ENCODE measurements at regions not wholly inside any gene's neighbourhood (a gene's known extent, or its start where the extent isn't known, plus 50 kb on each side); places are given as distances from the start of the nearest gene placed in this dataset.

DNA sequence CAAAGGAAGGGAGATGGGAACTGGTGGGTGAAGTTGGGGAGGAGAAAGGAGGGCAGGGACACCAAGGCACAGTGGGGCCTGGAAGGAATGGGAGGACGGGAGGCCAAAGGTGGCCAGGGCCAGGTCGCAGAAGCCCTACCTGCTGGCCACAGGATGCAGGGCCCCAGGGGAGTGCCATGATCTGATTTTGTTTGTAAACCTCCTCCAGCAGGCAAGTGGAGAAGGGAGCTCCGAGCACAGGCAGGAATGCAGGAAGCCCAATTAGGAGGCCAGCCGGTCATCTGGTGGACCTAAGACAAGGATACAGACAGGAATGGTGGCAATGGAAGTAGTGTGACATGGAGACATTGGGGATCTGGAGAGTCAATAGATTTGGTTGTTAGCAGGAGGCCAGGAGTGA, 107.0 kb upstream of the ZMIZ1 start:
- DNase-seq, result no peak

DNA sequence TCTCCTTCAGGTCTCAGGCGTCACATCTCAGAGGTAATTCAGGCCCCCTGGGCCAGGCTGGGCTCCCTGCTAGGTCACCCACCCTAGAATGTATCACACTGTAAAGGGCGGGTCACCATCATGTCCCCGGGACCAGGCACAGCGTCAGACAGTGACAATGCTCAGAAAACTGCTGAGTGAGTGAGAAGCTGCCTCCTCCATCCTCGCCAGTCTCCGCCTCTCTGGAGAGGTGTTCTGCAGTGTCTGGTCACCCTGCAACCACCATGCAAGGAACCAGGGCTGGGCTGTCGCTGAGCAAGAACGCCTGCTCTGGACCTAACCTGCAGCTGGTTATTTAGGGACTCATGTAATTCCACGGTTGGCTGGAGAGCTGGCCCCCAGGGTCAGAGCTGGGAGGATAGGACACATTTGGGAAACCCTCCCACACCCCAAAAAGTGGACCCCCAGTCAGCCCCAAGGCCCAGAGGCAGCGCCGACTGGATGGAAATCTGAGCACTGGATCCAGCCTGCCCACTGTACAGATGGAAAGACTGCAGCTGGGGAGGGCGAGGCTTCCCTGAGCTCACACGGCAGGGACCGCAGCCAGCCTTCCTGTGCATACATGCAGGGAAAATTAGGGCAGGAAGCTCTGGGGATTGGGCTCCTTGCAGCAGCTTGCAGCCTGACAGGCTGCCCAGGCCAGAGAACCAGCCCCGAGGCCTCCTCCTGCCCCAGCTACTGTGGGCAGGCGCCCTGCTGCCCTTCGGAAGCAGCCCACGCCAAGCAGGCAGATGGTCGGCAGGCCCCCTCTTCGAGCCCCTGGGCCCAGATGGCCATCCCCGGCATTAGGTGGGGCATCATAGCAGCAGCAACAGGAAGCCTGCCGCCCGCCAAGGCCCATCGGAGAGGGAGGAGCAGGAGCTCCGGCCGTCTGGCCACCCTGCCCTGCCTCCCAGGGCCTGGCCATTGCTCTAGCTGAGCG, 105.4 kb upstream of the ZMIZ1 start:
- no peak for DNase-seq

DNA sequence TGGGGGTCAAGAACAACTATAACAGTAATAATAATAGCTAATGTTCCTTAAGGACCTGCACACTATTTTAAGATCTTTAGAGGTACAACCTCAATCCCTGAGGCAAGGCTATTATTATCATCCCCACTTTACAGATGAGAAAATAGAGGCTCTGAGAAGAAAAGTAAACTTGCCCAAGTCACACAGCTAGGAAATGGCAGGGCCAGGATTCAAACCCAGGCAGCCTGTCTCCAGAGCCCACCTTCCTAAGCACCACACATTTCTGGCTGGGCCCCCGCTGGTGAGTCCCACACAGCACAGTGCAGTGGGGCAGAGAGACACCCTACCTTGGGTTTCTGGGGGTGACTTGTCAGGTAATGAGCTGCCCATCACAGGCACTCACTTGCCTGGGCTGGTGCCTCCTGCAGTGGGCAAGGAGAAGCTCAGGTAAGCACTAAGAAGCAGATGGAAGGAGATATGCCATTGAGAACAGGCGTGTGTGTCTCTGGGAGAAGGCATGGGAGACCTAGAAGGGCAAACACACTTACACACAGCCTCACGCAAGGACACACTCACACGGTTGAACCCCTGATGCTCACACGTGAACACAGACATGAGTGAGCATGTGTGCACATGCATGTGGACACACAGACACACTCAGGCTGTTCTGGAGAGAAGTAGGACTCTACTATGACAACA, 104.4 kb upstream of the ZMIZ1 start:
- DNase-seq, result no peak

DNA sequence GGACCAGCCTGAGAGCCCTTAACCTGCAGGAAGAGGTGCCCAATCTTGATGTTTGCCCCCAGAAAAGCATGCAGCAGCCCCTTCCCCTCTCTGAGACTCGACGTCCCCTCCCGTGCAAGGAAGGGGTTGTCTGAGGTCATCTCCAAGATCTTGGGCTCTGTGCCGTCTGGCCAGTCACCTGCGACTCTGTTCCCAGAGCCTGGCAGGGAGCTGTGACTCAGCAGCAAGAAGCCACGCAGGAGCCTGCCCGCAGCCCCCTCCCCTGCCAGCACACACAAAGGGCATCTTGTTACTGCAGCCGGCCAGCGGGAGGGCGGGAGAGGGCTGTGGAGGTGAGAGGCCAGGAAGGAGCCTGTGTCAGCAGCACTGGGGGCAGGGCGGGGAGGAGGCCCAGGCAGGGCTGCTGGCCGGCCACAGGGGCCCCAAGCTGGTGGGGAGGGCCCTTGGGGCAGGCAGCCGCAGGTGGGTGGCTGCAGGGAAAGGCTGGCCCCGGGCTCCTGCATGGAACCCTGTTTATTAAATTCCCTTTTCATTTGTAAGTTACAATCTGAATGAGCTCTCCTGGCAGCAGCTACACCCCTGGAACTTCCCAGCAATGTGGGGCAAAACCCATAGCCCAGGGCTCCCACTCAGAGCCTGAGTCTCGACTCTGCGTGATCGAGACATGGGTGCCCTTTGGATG, 103.7 kb upstream of the ZMIZ1 start:
- DNase-seq, result no peak

DNA sequence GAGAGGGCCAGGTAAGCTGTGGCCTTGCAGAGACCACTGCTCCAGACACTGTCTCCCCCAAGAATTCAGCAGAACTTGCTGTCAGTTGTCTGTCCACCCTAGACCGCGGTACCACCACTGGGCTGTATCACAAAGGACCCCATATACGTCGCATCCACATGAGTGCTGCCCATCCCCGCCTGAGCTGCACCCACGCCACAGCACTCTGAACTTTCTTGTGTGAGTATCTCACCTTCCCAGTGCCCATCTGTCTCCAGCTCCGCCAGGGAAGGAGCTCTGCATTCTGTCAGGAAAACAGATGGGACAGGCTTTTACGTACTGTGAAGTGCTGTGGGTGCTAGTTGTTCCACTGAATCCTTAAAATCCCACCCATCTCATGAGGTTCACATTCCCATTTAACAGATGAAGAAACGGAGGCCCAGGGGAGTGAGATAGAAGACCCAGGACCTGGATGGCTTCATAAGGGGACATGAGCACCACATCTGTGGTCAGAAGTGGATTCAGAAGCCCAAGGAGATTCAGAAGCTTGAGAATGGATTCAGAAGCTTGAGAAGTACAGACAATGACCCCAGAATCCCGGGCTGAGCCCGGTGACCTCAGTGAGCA, 102.5 kb upstream of the ZMIZ1 start:
- DNase-seq, result peak; percentile 15

DNA sequence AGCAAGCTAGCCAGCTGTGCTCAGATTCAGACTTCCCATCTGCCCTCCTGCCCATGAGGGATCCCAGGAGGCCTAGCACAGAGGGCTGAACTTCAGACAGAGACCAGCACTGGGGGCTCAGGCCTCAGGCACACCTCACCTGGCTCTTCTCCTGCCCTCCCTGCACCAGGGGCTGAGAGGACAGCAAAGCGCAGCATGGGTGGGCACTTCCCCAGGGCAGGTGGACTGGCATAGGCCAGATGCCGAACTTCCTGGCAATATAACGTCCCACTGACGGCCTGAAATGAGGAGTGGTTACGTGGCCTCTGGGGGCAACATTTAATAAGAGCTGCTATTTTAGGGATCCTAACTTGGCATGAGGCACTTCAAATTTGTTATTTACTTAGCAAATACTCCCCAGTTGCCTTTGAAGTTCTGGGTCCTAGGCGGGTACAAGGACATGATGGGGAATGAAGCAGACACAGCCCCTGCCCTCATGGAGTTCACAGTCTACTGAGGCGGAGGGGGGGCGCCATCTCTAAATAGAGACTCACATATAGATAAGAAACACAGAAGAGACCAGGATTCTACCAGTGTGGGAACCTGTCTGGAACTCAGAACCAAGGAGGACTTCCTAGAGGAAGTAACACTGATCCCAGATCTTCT, 101.8 kb upstream of the ZMIZ1 start:
- DNase-seq, result no peak

DNA sequence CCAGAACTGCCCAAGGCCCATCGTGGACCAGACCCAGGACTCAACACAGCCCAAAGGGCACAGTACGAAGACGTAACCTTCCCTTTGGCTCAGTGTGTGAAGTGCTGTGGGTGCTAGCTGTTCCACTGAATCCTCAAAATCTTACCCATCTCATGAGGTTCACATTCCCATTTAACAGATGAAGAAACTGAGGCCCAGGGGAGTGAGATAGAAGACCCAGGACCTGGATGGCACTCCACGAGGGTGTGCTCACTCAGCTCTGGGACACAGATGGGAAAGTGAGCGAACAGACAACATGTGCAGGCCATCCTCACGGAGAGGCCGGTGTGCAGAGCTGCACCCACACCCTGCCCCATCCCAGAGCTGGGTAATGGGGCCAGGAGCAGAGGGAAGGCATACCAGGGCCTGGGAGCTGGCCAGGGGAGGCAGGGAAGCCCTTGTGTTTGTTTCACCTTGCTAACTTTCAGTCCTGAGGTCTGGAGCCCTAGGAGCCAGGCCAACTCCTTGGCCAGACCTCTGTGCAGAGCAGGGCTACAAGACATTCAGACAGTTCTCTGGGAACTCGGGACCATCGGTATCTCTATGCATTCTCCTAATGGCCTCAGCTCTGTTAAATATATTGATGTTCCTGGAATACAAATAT, 100.3 kb upstream of the ZMIZ1 start:
- DNase-seq, result no peak

DNA sequence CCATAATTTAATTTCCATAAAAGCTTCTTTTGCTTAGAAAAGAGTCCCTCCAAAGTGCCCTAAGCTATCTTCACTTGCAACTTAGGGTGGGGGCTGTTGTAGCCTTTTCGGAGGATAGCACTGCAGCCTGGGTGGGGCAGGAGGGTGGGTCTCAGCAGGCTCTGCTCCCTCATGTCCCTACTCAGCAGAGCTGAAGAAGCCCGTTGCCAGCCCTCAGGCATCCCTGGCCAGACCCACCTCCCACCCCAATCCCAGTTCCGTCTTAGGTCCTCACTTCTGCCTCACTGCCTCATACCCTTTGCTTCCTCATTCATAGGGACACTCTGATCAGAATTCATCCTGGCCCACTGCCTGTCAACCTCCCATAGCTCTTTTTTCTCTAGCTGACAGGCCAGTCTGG, 99.8 kb upstream of the ZMIZ1 start:
- no peak for DNase-seq

DNA sequence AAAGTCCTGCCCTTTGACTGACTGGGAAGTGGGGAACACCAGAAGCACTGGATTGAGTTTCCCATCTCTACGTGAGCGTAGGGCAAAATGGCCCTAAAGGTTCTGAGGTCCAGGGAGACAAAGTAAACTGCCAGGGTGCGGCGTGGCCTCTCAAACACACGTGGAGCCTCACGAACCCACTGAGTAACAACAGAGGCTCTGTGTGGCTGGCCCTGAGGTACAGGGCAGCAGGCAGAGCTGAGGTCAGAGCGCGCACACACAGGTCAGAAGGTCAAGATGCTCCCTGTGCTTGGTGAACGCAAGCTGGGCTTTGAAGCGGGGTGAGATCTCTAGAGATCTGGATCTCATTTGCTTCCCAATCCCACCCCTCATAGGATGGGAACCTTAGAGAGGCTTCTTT, 99.0 kb upstream of the ZMIZ1 start:
- no peak for DNase-seq

DNA sequence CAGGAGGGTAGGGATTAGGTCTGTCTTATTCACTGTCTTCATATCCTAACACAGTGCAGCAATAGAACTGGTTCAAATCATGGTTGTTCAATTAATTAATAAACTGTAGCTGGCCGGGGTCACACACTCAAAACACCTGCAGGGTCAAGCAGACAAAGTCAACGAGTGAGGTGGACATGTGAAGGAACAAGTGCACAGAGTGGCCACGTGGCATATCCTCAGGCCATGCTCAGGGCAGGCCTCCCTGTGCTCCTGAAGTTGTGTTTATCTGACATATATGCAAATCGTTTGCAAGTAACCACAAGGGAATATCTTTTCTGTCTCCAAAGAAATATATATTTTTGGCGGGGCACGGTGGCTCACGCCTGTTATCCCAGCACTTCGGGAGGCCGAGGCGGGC, 98.5 kb upstream of the ZMIZ1 start:
- no peak for DNase-seq

DNA sequence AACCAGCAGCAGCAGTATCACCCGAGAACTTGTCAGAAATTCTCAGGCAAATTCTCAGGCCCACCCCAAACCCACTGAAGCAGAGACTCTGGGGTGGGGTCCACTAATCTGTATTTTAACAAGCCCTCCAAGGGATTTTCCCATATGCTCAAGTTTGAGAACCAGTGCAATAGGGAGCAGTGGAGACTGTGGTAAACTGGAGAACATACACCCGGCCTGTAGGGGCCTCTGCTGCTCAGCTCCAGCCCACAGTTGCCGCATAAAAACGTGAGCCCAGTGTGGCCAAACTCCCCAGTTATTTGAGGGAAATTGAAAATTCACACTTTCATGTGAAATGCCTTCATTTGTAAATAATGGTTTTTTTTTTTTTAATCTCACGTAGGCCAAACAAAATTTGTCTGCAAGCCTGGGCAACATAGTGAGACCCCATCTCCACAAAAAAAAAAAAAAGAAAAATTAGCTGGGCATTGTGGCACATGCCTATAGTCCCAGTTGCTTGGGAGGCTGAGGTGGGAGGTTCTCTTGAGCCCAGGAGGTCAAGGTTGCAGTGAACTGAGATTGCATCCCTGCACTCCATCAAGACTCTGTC, 97.6 kb upstream of the ZMIZ1 start:
- no peak for DNase-seq

DNA sequence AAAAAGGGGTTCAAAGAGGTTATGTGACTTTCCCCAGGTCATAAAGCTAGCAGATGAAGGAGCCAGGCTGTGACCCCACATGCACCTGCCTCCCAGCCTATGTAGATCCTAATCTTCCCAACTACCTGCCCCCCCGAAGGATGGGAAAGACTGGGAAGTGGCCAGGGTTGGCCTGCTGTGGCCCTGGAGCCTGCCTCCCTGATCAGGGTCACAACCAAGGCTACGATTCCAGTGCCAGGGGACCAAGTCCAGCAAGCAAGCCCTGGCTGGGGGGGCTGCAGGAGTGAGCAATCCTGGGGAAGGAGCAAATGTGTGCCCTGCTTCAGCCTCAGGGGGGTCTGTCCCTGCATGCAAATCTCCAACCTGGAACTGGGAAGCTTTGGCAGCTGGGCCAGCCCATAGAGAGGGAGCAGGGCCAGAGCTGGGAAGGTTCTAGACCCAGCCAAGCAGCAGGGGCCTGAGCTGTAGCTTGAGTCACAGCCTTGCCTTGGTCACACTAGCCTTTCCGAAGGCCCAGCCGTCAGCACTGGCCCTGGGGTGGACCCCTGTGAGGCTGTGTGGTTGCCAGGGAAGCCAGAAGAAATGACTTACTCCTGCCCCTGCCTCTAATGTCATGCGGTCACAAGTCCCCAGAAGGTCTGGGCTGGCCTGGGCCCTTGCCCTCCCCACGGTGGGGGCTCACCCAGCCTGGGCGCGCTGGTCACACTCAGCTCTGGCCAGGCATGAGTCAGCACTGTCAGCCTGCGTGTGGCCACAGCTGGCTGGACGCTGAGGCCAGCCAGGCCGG, 96.4 kb upstream of the ZMIZ1 start:
- DNase-seq, result no peak

DNA sequence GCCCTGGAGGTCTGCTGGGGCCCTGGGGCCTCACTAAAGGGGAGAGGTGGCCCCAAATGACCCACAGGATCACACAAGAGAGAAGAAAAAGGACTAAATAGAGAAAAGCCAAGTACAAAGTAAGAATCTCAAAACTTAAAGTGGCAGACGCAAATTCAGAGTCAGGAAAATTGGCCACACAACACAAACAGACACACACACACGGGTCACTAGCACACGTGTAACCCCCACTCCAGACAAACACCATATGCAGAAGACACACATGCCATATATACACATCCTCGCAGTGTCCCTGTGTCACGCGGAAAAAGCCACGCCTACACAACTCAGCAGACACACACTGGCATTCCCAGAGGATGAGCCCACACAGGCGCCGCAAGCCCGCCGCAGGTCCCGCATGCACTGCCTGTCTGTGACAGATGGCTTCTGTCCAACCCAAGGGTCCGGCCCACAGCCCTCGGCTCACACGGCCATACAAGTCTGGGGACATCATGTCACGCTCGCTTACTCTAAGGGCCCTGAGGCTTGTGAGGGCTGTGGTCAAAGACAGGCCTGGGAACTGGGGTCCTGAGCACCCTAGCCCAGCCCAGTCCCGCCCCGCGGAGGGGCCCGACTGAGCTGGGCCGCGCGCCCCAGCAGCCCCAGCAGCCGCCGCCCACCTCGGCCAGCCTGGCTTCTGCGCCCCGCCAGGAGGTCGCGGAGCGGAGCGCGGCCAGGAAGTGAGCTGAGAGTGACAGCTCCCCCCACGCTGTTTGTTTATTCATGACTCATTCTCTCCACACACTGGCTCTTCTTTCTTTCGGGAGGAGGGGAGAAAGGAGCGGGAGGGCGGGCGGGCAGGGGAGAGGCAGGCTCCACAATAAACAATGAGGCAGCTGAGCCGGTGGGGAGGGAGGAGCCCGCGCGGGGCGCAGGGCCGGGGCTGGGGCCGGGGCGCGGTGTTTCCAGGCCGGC, 95.5 kb upstream of the ZMIZ1 start:
- peak; percentile 84 for DNase-seq

DNA sequence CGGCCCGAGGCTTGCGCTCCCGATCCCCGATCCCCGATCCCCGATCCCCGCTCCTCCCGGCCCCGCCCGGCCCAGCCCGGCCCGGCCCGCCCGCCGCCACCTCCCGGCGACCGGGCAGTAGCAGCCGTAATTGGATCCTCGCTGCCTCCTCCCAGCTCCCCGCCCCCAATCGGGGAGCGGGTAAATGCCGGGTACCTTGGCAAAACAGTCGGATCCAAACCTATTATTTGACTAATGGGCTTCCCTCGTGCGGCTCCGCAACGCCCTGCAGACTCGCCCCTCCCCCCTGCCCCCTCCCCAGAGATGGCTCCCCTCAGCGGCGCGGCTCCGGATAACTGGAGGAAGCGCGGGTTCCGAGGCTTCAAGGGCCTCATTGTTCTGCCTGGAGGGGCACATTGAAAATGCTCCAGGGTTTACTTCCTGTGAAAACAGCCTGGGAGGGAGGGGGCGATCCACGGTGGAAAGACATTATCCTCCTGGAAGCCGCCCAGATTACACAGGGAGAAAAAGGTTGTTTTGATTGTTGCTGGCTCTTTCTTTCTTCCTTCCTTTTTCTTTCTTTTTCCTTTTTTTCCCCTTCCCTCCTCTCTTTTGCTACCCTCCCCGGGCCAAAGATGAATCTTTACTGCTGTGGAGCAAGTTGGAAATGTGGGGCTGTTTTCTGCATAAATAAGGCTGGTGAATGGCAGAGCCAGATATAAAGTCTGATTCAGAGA, 94.7 kb upstream of the ZMIZ1 start:
- peak; percentile 74 for DNase-seq

DNA sequence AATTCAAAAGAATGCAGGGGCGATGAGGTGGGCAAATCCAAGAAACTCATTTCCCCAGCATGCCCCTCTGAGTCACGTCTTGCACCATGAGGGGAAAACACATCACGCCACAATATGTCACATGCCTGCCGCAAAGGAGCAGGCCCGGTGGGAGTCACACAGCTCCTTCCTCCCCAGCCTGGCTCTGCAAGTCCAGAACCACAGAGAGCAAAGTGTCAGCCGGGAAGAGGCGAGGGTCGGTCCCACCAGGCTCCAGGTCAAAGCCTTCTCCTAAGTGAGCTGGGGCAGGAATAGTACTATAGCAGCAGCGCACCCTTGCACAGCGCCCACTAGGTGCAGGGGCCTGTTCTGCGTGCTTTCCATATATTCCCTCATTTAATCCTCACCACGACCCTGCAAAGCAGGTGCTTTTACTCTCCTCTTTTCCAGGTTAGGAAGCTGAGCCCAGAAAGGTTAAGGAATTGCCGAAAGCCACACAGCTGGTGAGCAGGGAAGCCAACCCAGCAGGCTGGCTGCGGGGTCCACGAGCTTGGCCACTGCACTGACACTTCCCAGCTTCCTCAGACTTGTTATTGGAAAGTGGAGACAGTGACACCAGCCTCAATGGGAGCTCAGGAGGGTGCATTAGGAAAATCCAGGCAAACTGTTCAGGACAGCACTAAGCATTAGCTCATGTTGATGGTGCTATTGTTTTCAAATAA, 94.0 kb upstream of the ZMIZ1 start:
- peak; percentile 74 for DNase-seq

DNA sequence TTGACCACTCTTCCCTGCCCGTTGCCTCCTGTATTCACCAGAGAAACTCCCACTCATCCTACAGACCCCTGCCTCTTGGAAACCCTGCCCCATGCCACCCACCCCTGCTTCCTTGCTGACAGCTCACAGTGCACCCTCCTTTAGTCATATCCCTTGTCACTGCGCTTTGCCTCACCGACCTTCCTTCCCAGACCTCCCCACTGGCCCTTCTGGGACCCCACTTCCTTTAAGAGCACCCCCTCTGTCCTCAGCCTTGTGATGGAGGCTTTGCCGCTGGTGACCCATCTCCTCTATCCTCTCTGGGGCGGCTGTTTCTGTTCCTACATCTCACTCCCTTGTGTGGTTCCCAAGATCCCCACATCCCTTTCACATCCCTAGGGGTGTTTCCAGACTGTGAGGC, 92.8 kb upstream of the ZMIZ1 start:
- DNase-seq, result no peak

DNA sequence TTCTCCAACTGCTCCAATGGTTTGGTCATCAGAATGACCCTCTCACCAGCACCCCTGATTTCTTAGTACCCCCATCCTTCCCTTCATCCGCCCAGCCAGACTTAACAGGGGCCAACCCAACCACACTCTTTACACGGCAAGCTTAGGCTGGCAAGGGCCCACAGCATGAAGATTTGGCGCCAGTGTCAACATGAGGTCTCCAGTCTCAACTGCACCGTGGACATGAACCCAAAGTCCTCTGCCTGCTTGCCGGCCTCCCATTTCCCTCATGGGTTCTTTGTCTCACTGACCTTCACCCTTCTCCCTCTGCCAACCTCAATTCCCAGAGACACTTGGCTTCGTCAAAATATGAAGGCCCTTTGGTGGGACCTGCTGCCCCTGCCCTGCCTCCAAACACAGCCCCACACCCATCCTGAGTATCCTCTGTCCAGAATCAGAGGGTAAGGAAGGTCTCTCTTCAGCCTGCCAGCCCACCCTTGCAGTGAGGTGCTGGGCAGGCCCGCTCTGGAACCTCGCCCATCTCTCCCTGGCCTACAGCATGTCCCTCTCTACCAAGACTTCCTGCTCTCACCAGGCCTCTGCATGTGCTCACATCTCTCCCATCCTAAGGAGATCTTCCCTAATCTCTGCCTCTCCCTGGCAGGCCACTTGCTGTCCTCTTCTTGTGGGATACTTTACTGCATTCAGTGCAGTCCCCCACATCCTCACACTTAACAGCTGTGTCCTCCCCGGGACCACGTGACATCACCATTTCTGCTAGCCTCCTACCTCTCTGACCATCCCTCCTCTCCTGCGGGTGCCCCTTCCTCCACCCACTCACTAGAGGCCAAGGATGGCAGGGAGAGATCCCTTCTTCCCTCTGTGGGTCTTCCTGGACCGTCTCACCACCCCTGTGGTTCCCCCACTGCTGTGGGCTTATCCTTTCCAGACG, 91.7 kb upstream of the ZMIZ1 start:
- DNase-seq, result no peak
